Nephron (organoid): ENCODE measurements at regions not wholly inside any gene's neighbourhood (a gene's known extent, or its start where the extent isn't known, plus 50 kb on each side); places are given as distances from the start of the nearest gene placed in this dataset.

ENCODE experiments used
- H3K27ac Mint-ChIP-seq, 3 experiments: 2 replicates each; pipeline ENCODE4 v1.8.0; 2020; ENCODE audit warnings: mixed read lengths in 3 of 3, mild to moderate bottlenecking in 2 of 3, moderate library complexity in 1 of 3
- H3K27me3 Mint-ChIP-seq: 2 replicates; pipeline ENCODE4 v1.8.0; 2021; ENCODE audit warnings: low read depth, mild to moderate bottlenecking, moderate library complexity, mixed read lengths
- H3K36me3 Mint-ChIP-seq: 2 replicates; pipeline ENCODE4 v1.8.0; 2020; ENCODE audit warnings: low read depth, mixed read lengths
- H3K4me1 Mint-ChIP-seq: 2 replicates; pipeline ENCODE4 v1.8.0; 2020; ENCODE audit warnings: mixed read lengths
- H3K4me3 Mint-ChIP-seq, 3 experiments: 2 replicates each; pipeline ENCODE4 v1.8.0; 2020; ENCODE audit warnings: mild to moderate bottlenecking in 3 of 3, mixed read lengths in 3 of 3, moderate library complexity in 2 of 3
- H3K9me3 Mint-ChIP-seq: 2 replicates; pipeline ENCODE4 v1.8.0; 2020; ENCODE audit warnings: mixed read lengths
- CTCF ChIP-seq, 3 experiments: fragments of 200-600 bp; sonication (generic); IDR thresholded peaks; one replicate each; pipeline ENCODE4 v1.5.0; 2021; ENCODE audit warnings: antibody characterized with exemption in 3 of 3; ENCODE audit not compliant: unreplicated experiment in 3 of 3

DNA sequence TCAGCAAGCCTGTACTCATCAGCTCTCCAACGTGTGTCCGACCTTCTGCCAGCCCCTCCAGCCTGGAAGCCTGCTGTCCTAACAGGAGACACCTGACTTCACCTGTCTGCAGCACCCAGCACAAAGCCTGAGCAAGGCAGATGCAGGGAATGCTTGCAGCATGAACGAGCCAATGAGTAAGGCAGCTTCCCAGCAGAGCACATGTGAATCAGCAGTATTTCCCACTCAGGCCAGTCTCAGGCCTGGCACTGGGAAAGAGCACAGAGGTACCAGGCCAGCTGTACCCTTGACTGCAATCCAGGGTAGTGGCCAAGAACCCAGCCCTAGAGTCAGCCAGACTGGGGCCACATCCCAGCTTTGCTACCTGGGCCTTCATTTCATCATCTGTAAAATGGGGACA, 120.8 kb downstream of the MAFB start:
- no peak for TF ChIP-seq CTCF (IDR thresholded peaks at IDR 0.05; ENCODE audit: unreplicated experiment in 3 of 3)
- Mint-ChIP-seq H3K4me3 (no peak overlapping the region), H3K4me1 (peaks cover 9% of the 10 kb centered on the region), H3K36me3 (no peaks in the 10 kb centered on the region), H3K27me3 (no peaks in the 10 kb centered on the region), H3K9me3 (peaks cover 3% of the 10 kb centered on the region), H3K27ac (no peak overlapping the region)

GRCh38 chr20:40565682-40566040, 123.4 kb downstream of the MAFB start:
- H3K4me1 Mint-ChIP-seq = peaks cover 17% of the 10 kb centered on the region
- no peak overlapping the region for H3K4me3 Mint-ChIP-seq
- H3K9me3 Mint-ChIP-seq = peaks cover 3% of the 10 kb centered on the region
- H3K36me3 Mint-ChIP-seq = no peaks in the 10 kb centered on the region
- no peak for TF ChIP-seq CTCF (IDR thresholded peaks at IDR 0.05; ENCODE audit: unreplicated experiment in 3 of 3)
- no peaks in the 10 kb centered on the region for H3K27me3 Mint-ChIP-seq
- no peak overlapping the region for H3K27ac Mint-ChIP-seq

- Mint-ChIP-seq H3K4me3 (no peak overlapping the region), H3K27me3 (no peaks in the 10 kb centered on the region), H3K27ac (no peak overlapping the region), H3K36me3 (no peaks in the 10 kb centered on the region), H3K9me3 (peaks cover 3% of the 10 kb centered on the region), H3K4me1 (peaks cover 17% of the 10 kb centered on the region)
- no peak for TF ChIP-seq CTCF (IDR thresholded peaks at IDR 0.05; ENCODE audit: unreplicated experiment in 3 of 3)
Measured at GRCh38 chr20:40565001-40565681, 123.9 kb downstream of the MAFB start.

DNA sequence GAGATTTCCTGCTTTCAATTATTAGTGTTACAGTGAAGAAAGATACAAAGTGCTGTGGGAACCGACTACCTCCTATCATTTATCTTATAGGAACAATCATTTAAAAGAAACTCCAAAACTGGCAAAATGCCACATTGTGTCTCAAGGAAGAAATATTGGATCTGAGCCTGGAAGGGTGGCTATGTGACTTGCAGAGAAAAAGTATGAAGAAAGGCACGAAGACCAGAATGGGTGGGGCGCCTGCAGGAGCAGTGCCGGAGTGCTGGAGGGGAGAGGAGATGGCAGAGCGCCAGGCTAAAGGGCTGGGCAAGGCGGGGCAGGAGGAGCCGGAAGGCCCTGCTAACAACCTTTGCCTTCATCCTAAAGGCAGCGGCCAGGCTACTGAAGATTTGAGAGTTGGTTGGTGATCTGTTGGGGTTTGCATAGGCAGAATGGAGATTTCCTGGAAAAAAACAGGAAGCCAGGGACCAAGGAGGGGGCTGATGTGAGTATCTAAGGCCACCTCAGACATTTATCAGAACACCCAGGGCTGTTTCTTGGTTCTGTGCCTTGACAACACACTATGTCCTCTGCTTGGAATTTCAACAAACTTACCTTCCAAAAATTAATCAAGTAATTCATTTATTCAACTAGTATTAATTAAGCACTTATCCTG, 125.6 kb downstream of the MAFB start:
- Mint-ChIP-seq H3K27ac (peak overlapping the region in 2 of 3 experiments; percentile 3 to 33), H3K4me3 (no peak overlapping the region)
- no peak for TF ChIP-seq CTCF (IDR thresholded peaks at IDR 0.05; ENCODE audit: unreplicated experiment in 3 of 3)

GRCh38 chr20:40562031-40562430, 127.0 kb downstream of the MAFB start:
- no peaks in the 10 kb centered on the region for H3K36me3 Mint-ChIP-seq
- no peak for TF ChIP-seq CTCF (IDR thresholded peaks at IDR 0.05; ENCODE audit: unreplicated experiment in 3 of 3)
- H3K9me3 Mint-ChIP-seq = no peaks in the 10 kb centered on the region
- peaks cover 17% of the 10 kb centered on the region for H3K4me1 Mint-ChIP-seq
- peaks cover 4% of the 10 kb centered on the region for H3K27me3 Mint-ChIP-seq
- H3K4me3 Mint-ChIP-seq = no peak overlapping the region
- peak overlapping the region in 1 of 3 experiments; percentile 38 for H3K27ac Mint-ChIP-seq

More for the DNA sequence above, 125.6 kb downstream of the MAFB start:
- peaks cover 4% of the 10 kb centered on the region for H3K27me3 Mint-ChIP-seq
- H3K4me1 Mint-ChIP-seq = peaks cover 17% of the 10 kb centered on the region
- no peaks in the 10 kb centered on the region for H3K36me3 Mint-ChIP-seq
- no peaks in the 10 kb centered on the region for H3K9me3 Mint-ChIP-seq

DNA sequence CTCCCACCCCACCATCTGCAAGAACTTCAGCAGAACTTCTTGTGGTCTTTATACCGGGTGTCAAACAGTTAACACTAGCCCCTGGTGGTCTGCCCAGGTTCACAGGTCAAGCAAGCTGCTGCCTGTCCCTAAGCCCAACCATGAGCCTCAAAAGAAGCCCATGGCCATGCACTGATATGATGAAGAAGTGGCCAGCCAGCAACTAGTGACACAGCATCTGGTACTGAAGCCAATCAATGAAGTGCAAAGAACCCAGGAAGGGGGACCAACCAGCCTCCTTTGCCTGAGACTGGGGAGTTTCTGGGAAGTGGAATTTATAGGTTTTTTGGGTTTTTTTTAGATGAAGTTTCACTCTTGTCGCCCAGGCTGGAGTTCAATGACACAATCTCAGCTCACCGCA, 127.8 kb downstream of the MAFB start:
- H3K9me3 Mint-ChIP-seq = no peaks in the 10 kb centered on the region
- H3K4me3 Mint-ChIP-seq = no peak overlapping the region
- H3K4me1 Mint-ChIP-seq = peaks cover 17% of the 10 kb centered on the region
- no peaks in the 10 kb centered on the region for H3K36me3 Mint-ChIP-seq
- peaks cover 4% of the 10 kb centered on the region for H3K27me3 Mint-ChIP-seq
- H3K27ac Mint-ChIP-seq = no peak overlapping the region
- TF ChIP-seq CTCF (IDR thresholded peaks at IDR 0.05; ENCODE audit: unreplicated experiment in 3 of 3) = no peak
